ENCODE measurements at regions not wholly inside any gene's neighbourhood (a gene's known extent, or its start where the extent isn't known, plus 50 kb on each side); places are given as distances from the start of the nearest gene placed in this dataset.

DNA sequence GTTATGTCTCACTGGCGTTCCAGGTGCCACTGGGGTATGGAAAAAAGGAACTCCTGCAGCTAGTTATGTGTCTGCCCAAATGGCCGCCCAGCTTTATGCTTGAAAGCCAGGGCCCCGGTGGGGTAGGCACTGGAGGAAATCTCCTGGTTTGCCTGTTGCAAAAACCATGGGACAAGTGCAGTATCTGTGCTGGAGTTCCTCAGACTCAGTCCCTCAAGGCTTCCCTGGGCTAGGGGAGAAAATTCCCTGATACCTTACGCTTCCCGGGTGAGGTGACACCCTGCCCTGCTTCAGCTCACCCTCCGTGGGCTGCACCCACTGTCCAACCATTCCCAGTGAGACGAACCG is 90.3 kb upstream of the CDK6 start:
- no peak for TF ChIP-seq SUZ12 (IDR thresholded peaks at IDR 0.05; ENCODE audit: extremely low read depth, insufficient read depth, insufficient read length)
- TF ChIP-seq ZNF274 (IDR thresholded peaks at IDR 0.05; ENCODE audit: low read depth, low read length), result no peak
